Left cardiac atrium (tissue), 4 donors: ENCODE measurements at regions not wholly inside any gene's neighbourhood (a gene's known extent, or its start where the extent isn't known, plus 50 kb on each side); places are given as distances from the start of the nearest gene placed in this dataset.
A peak's percentile ranks its signal among the peaks of the same experiment; 100 is the strongest.
"Not testable (repeated sequence)": the region's sequence is repeated elsewhere in the genome, so short reads cannot be mapped to it uniquely, and the experiment has no call there.

Experiments
- ATAC-seq, 2 donors: fragments of 200-7000 bp; cut with Tn5 transposase; one replicate each; pipeline ENCODE4 v1.9.1; 2020; ENCODE audit warnings: mild to moderate bottlenecking in 2 of 2, moderate library complexity in 2 of 2
- DNase-seq: peaks from one replicate; pipeline ENCODE4 v3.0.0-alpha.2; 2020
- intact Hi-C, 2 donors: fragments of 100-400 bp; cut with DNase I; formaldehyde crosslinking; loops; one replicate each; pipeline versions ENCODE4 v1.14.1 to v1.15.1; 2022 to 2023
- donor health status: DM: no; HTN: yes; CAD: no.
- donor health status: DM: no; HTN: yes; CAD: no; lungs with severe emphysema.
- donor health status: DM: yes; HTN: yes; CAD: no.
- donor health status: Dilated cardiomyopathy.

DNA sequence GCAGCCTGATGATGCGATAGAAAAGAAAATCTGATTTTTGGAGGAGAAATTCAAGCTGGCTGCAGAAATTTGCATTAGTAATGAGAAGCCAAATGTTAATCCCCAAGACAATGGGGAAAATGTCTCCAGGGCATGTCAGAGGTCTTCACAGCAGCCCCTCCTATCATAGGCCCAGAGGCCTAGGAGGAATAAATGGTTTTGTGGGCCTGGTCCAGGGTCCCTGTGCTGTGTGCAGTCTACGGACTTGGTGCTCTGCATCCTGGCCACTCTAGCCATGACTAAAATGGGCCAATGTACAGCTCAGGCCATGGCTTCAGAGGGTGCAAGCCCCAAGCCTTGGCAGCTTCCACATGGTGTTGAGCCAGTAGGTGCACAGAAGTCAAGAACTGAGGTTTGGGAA, 303.8 kb upstream of the SEMA3C start:
- not testable (repeated sequence) for ATAC-seq

GRCh38 chr7:81221527-81222217, 302.8 kb upstream of the SEMA3C start:
- DNase-seq: no peak
- intact Hi-C loops: no loop called here

More for the DNA sequence above, 303.8 kb upstream of the SEMA3C start:
- intact Hi-C loops, DNase-seq: not testable (repeated sequence)

DNA sequence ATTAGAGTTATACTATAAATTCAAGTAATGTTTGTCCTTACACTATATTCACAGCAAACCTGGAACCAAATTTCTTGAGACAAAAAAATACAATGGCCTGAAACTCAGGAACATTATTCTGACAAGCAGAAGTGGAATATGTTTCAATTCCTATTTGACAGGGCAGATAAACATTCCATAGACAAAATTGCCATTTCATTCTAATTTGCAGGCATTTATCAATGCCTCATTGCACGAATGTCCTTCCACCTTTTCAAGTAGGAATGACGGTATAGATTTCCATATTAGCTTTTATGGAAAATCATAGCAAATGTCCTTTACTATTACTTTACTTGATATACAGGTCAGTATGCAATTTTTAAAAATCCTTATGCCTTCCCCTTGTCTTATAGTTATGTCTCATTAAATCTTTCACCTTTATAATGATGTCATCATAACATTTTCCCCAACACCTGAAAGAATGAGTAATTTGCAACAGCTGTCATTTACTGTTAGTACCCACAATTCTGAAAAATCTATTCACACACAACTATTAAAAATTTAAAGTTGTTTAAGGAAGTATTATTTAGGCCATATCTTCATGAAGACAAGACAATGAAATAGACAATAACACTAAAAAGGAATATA, 299.7 kb upstream of the SEMA3C start:
- intact Hi-C loops: no loop called here
- ATAC-seq: no peak
- no peak for DNase-seq

More at GRCh38 chr7:81221527-81222217, 302.8 kb upstream of the SEMA3C start:
- no peak for ATAC-seq

DNA sequence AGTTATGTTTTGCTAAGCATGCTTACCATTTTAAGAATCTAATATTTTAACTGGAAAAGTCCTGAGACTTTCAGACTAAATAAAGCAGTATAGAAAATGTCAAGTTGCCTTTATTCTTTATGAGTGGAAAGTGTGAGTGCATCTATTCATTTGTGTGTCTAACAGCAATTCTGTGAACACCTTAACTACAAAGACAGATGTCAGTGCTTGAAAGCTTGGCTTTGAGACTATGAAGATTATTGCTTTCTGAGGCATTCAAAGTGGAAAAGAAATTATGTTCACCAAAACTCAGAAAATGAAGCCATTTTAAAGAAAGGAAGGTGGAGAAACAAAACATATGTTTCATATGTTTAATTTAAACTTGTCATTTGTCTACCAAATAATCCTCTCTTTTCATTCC, 294.5 kb upstream of the SEMA3C start:
- DNase-seq (no peak), ATAC-seq (no peak)
- intact Hi-C loops: no loop called here

GRCh38 chr7:81211934-81212320, 293.1 kb upstream of the SEMA3C start:
- DNase-seq (no peak), ATAC-seq (no peak)
- intact Hi-C loops: no loop called here

DNA sequence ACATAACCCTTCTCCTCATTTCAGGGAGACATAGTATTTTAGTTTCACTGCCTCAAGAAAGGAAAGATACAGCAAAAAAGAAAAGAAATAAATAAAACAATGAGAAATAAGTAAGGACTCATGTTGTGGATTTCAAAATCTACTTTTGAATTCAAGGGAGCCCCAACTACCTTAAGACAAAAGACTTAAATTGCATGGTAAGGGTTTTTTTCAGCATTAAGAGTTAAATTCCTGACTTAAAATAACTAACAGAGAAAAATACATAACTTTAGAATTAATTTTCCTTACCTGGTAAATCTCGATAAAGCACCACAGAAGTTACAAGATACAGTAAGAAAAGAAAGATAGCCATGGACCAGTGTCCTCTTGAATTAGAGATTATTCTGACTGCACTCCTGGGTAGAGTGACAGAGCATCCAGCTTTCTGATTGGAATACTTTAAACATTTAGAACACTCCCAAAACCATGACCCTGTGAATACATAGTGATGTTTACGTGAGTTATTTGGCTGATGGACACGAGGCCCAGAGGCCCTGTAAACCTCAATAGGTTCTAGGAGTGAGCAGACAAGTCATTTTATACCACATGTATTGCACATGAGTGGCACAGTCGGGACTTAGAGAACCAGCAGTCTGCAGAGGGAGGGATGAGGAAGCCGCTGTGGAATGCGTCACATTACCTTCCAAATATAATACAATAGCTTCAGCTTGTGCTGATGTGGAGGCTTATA, 292.5 kb upstream of the SEMA3C start:
- ATAC-seq (peak; percentile 15 to 50), DNase-seq (no peak)
- intact Hi-C loops: no loop called here

GRCh38 chr7:81210137-81211064, 291.6 kb upstream of the SEMA3C start:
- ATAC-seq (peak; percentile 57 to 80), DNase-seq (no peak)
- intact Hi-C loops: no loop called here

- DNase-seq (no peak), ATAC-seq (peak in 1 of 2 donors; percentile 9)
- intact Hi-C loops: no loop called here
Observed at GRCh38 chr7:81209059-81209458, 290.2 kb upstream of the SEMA3C start.

DNA sequence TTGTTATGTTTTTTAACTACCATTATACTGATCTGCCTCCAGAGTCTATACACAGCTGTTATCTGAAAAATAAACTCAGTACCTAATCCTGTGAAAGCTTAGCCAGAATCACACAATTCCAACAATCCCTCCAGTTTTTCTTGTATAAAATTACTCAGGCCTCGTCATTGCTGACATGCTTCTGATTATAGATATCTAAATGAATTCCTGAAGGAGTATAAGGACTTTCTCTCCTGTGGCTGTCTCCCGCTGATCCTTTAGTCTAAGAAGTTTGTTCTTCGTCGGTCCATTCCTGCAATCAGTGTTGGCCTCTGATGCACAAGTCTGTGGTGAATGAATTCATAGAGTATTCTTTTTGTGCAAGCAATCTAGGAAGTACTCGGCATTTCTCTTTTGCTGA, 288.9 kb upstream of the SEMA3C start:
- DNase-seq: no peak
- no peak for ATAC-seq
- intact Hi-C loops: no loop called here

- intact Hi-C loops: no loop called here
- DNase-seq: no peak
- no peak for ATAC-seq
Observed at GRCh38 chr7:81206667-81207360, 288.0 kb upstream of the SEMA3C start.

DNA sequence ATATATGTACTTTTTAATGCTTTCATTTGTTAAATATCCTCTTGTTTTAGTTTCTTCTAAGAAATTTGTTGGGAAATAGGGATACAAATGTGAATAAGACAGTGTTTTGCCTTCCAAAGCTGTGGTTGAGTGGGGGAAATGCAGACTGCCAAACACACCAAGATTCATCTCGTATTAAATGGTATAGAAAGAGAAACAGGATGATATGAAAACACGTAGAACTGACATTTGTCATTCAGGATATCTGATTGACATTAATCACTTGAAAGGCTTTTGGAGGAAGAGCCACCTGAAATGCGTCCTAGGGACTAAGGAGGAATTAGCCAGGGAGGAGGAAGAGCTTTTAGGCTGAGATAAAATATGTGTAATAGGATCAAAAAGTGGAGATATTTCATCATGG, 287.4 kb upstream of the SEMA3C start:
- DNase-seq: no peak
- intact Hi-C loops: no loop called here
- ATAC-seq: no peak

DNA sequence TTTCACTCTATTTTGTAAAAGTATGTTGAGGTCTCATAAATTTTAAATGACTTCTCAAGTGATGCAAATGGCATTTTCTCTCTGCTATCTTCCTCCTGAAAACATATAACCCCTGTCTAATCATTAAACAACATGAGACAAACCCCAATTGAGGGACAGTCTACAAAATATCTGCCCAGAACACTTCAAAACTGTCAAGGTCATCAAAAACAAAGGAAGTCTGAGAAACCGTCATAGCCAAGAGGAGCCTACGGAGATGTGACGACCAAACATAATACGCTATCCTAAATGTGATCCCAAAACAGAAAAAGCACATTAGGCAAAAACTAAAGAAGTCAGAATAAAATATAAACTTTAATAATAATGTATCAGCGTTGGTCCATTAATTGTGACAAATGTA, 282.3 kb upstream of the SEMA3C start:
- intact Hi-C loops: no loop called here
- no peak for ATAC-seq
- no peak for DNase-seq

- ATAC-seq (no peak), DNase-seq (no peak)
- intact Hi-C loops: no loop called here
Observed at GRCh38 chr7:81198766-81199165, 279.9 kb upstream of the SEMA3C start.

- DNase-seq (no peak), ATAC-seq (no peak)
- intact Hi-C loops: no loop called here
Observed at GRCh38 chr7:81197266-81197665, 278.4 kb upstream of the SEMA3C start.

DNA sequence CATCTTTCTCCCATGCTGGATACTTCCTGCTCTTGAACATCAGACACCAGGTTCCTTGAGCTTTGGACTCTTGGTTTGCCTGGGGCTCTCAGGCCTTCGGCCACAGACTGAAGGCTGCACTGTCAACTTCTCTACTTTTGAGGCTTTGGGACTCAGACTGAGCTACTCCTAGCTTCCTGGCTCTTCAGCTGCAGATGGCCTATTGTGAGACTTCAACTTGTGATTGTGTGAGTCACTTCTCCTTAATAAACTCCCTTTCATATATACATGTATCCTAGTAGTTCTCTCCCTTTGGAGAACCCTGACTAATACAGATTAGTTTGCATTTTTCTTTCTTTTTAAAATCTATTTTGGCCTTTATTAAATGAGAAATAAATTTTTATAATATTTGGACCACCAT, 276.2 kb upstream of the SEMA3C start:
- ATAC-seq (no peak), DNase-seq (no peak)
- intact Hi-C loops: no loop called here

DNA sequence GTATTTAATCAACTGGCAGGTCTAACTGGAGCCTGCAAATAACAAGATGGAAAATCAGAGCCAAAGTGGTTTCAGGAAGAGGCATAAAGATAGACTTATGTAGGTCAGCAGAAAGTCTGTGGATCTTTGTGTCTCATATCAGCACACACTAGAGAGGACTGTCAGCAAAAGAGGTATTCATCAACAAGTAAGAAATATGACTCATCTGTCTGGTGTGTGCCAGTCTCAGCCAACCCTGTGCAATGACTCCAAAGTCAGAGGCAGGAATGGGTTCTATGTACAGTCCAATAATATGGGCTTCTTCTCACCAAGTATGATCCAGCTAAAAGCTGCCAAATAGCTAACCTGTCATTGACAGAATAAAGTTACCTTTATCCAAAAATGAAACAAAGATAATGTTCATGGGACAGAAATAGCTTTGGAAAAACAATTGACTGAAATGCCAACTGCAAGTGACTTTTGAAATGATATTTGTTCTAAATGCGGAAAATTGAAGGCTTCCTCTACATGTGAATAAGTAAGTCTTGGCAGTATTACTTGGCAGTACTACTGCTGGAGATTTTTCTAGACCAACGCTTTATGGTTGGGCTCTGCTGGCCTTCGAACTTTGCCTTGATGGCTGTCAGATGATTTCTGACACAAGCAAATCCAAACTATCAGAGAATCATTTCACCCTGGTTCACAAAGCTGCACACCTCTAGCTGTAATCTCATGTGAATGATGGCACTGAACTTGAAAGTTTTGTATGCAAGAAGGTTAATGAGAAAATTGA, 272.3 kb upstream of the SEMA3C start:
- DNase-seq: no peak
- ATAC-seq: peak; percentile 94 to 95
- intact Hi-C loops: no loop called here

DNA sequence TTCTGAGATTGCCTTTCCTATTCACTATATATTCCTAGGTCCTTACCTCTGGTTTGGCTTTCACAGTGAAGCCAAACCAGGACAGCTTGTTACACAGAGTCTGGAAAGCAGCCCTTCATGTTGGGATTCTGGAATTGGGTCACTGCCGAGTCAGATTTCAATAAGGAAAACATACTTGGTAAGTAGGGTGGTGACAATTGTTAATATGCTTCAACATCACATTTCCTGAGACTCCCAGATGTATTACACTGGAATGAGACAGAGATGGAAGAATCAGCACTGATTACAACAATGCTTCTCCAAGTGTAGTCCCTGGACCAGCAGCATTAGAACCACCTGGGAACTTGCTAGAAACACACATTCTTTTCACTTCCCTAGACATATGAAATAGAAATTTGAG, 268.9 kb upstream of the SEMA3C start:
- ATAC-seq: no peak
- DNase-seq: no peak
- intact Hi-C loops: no loop called here

DNA sequence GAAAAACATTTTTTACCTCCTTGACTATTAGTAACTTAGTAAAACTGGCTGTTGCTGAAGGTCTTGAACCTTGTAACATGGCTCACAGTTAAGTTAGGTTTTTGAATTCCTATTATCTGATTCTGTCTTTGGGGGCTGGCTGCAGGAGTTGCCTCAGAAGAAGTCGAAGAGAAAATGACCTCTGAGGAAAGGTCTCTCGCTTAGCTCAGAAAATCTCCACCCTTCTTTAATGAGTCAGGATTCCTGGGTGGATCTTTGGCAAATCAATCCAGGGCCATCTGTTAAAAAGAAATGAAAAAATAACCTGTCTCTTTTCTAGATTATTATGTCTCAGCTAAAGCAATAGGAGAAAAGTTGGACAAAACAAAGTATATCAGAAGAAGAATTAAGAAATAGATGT, 267.8 kb upstream of the SEMA3C start:
- intact Hi-C loops: no loop called here
- DNase-seq (no peak), ATAC-seq (peak in 1 of 2 donors; percentile 78)
